Activated T-cell treated with anti-CD3 and anti-CD28 coated beads, Interleukin-2, amount 50 U/mL, for 4 hours (primary cell): ENCODE measurements at regions not wholly inside any gene's neighbourhood (a gene's known extent, or its start where the extent isn't known, plus 50 kb on each side); places are given as distances from the start of the nearest gene placed in this dataset.
"Not testable (repeated sequence)": the region's sequence is repeated elsewhere in the genome, so short reads cannot be mapped to it uniquely, and the experiment has no call there.

Experiments
- ATAC-seq, 2 donors: fragments of 200-7000 bp; cut with Tn5 transposase; one replicate each; pipeline ENCODE4 v1.10.0; 2021
- DNase-seq: peaks from one replicate; pipeline ENCODE4 v3.0.0-alpha.2; 2020
- H3K27me3 Mint-ChIP-seq: one replicate; pipeline ENCODE4 v1.8.0; 2021; ENCODE audit warnings: low read depth, mixed read lengths
- H3K36me3 Mint-ChIP-seq: one replicate; pipeline ENCODE4 v1.8.0; 2022; ENCODE audit warnings: mixed read lengths; ENCODE audit not compliant: insufficient read depth
- H3K4me1 Mint-ChIP-seq: one replicate; pipeline ENCODE4 v1.8.0; 2021; ENCODE audit warnings: low read depth, mixed read lengths
- H3K4me3 Mint-ChIP-seq: one replicate; pipeline ENCODE4 v1.8.0; 2021; ENCODE audit warnings: mild to moderate bottlenecking, moderate library complexity, mixed read lengths
- H3K9me3 Mint-ChIP-seq: one replicate; pipeline ENCODE4 v1.8.0; 2021; ENCODE audit warnings: mixed read lengths

DNA sequence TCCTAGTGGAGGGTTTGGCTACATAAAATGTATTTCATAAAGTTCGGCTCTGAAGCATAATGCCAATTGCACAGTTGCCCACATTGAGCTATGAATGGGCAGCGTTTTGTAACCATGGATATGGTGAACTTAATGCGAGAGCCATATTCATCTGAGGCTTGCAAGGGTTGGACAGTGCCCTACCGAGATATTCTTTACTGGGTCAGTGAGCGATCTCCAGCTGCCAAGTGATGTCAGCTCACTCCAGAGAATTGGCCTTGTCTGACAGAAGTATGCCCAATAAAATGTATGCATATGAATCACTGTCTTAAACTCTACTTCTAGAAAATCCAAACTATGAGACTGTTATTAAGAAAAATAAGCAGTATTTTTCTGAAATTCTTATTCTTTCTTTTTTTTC, 719.6 kb upstream of the CDH18 start:
- DNase-seq, H3K27me3 Mint-ChIP-seq, H3K4me1 Mint-ChIP-seq, H3K4me3 Mint-ChIP-seq, ATAC-seq, H3K36me3 Mint-ChIP-seq, H3K9me3 Mint-ChIP-seq: not testable (repeated sequence)

DNA sequence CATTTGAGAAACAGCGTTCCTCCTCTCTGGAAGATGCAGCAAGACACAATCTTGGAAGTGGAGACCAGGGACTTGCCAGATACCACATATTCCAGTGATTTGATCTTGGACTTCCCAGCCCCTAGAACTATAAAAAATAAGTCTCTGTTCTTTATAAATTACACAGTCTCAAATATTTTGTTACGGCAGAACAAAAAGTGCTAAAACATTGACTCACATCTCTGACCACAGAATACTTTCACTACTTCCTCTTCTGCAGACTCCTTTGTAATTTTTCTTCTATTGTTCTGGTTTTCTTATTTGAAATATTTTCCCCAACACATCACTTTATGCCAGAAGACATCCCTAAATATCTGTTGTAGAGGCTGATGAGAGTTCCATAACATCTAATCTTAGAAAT, 706.1 kb upstream of the CDH18 start:
- Mint-ChIP-seq H3K36me3 (no peaks in the 10 kb centered on the region), H3K4me1 (no peaks in the 10 kb centered on the region), H3K27me3 (no peaks in the 10 kb centered on the region), H3K9me3 (peaks cover 21% of the 10 kb centered on the region), H3K4me3 (no peak overlapping the region)
- no peak for ATAC-seq
- DNase-seq, result no peak

- Mint-ChIP-seq H3K9me3 (peaks cover 21% of the 10 kb centered on the region), H3K27me3 (no peaks in the 10 kb centered on the region), H3K4me1 (no peaks in the 10 kb centered on the region), H3K36me3 (no peaks in the 10 kb centered on the region), H3K4me3 (no peak overlapping the region)
- ATAC-seq (no peak), DNase-seq (no peak)
These were observed 704.9 kb upstream of the CDH18 start for GRCh38 chr5:20692913-20693312.

DNA sequence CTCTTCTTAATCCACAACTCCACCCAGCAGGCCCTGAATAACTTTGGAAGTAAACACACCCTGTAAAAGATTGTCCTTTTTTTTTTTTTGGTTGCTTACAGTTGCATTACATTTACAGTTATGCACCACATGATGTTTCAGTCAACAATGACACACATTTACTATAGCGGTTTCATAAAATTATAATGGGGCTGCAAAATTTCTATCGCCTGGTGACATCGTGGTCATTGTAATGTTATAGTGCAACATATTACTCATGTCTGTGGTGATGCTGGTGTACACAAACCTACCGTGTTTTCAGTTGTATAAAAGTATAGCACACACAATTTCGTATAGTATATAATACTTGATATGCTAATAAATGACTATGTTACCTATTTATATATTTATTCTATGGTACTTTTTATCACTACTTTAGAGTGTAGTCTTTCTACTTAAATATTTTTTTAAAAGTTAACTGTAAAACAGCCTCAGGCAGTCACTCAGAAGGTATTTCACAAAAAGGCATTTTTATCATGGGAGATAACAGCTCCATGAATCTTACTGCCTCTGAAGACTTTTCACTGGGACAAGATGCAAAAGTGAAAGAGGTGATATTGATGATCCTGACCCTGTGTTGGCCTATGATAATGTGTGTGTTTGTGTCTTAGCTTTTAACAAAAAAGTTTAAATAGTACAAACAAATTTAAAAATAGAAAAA, 695.4 kb upstream of the CDH18 start:
- Mint-ChIP-seq H3K4me1 (no peaks in the 10 kb centered on the region), H3K27me3 (no peaks in the 10 kb centered on the region), H3K4me3 (no peak overlapping the region), H3K9me3 (no peaks in the 10 kb centered on the region), H3K36me3 (no peaks in the 10 kb centered on the region)
- DNase-seq (no peak), ATAC-seq (no peak)

DNA sequence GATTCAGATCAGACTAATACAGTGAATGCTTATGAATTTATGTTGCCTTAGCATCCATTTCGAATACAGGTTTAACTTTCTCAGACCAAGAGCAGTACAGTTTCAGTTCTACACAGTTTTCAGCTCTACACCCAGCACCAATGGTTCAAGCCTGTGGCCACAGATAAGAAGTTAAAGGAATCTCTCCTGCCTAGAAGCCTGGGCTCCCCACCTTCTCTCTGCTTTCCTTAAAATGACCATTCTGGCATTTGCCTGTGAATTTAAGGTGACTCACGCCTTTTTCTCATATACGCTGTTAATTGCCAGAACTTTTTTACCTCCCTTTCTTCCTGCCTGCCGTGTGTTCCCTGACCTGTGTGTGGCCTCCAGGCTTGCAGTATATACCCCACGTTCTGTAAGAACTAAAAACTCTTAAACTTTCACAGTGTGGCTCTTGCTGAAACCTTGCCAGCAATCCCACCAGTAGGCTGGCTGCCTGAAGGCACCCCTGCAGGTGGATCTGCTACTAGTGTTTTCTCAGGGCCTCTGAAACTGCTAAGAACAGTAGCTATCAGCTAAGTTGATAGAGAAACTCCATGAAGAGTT, 692.8 kb upstream of the CDH18 start:
- Mint-ChIP-seq H3K4me3 (no peak overlapping the region), H3K36me3 (no peaks in the 10 kb centered on the region), H3K4me1 (no peaks in the 10 kb centered on the region), H3K9me3 (no peaks in the 10 kb centered on the region), H3K27me3 (no peaks in the 10 kb centered on the region)
- no peak for ATAC-seq
- DNase-seq, result no peak

DNA sequence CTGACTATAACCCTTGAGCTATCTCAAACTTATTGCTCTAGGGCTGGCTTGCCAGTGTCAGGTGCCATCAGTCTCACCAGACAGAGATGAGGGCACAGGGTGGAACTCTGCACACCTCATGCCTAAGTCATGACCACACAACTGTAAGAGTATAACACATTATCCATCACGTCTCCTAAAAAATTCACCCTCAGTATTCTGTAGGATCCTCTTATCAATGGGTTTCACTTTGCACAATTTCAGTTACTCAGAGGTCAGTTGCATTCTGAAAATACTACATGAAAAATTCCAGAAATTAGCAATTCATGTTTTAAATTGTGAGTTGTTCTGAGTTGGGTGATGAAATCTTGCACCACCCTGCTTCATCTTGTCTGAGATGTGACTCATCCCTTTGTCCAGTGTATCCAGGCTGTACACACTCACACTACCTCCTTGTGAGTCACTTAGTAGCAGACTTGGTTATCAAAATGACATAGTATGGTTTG, 690.9 kb upstream of the CDH18 start:
- ATAC-seq, result no peak
- peaks cover 3% of the 10 kb centered on the region for H3K9me3 Mint-ChIP-seq
- H3K4me3 Mint-ChIP-seq, result no peak overlapping the region
- no peaks in the 10 kb centered on the region for H3K4me1 Mint-ChIP-seq
- no peak for DNase-seq
- no peaks in the 10 kb centered on the region for H3K27me3 Mint-ChIP-seq
- no peaks in the 10 kb centered on the region for H3K36me3 Mint-ChIP-seq

- H3K27me3 Mint-ChIP-seq, result no peaks in the 10 kb centered on the region
These were observed 690.4 kb upstream of the CDH18 start for GRCh38 chr5:20678386-20678785.

DNA sequence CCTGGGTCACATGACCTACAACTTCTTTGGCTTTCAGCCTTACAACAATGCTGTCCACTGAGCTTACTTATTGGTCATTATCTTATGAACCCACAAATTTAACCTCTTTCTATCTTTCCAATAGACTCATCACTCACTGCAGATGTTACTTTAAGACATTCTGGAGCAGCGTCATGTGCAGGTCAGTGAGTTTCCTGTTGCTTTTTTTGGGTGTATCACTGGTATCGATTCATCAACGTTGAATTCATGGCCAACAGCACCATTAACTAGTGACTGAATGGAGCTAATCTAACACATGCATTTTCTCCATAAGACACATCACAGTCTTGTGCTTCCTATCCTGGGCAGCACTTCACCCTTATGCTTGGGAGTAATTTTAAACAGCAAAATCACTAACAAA, 672.6 kb upstream of the CDH18 start:
- no peaks in the 10 kb centered on the region for H3K27me3 Mint-ChIP-seq
- H3K4me3 Mint-ChIP-seq, result no peak overlapping the region
- no peaks in the 10 kb centered on the region for H3K36me3 Mint-ChIP-seq
- no peak for ATAC-seq
- H3K9me3 Mint-ChIP-seq, result peaks cover 12% of the 10 kb centered on the region
- no peak for DNase-seq
- no peaks in the 10 kb centered on the region for H3K4me1 Mint-ChIP-seq

More at GRCh38 chr5:20678386-20678785, 690.4 kb upstream of the CDH18 start:
- Mint-ChIP-seq H3K4me1 (no peaks in the 10 kb centered on the region), H3K4me3 (no peak overlapping the region), H3K36me3 (no peaks in the 10 kb centered on the region), H3K9me3 (peaks cover 3% of the 10 kb centered on the region)
- DNase-seq, result no peak
- no peak for ATAC-seq

DNA sequence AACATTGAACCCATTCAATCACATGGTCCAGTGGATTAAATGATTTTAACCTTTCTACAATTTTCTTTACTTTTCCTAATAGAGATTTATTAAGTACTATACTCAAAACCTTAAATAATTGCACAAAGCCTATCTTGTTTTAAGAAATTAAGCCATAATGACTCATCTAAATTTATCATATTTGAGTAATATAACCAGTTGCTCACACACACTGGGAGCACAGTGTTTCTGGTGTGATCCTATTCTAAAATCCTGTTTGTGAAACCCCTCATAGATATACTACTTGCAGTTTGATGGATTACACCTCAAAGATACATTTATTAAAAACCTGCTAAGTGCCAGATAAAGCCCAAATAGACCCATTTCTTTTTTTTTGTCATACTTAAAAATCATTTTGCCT, 668.3 kb upstream of the CDH18 start:
- H3K27me3 Mint-ChIP-seq, result no peaks in the 10 kb centered on the region
- ATAC-seq, result no peak
- H3K4me3 Mint-ChIP-seq, result no peak overlapping the region
- no peak for DNase-seq
- H3K36me3 Mint-ChIP-seq, result no peaks in the 10 kb centered on the region
- peaks cover 12% of the 10 kb centered on the region for H3K9me3 Mint-ChIP-seq
- no peaks in the 10 kb centered on the region for H3K4me1 Mint-ChIP-seq

DNA sequence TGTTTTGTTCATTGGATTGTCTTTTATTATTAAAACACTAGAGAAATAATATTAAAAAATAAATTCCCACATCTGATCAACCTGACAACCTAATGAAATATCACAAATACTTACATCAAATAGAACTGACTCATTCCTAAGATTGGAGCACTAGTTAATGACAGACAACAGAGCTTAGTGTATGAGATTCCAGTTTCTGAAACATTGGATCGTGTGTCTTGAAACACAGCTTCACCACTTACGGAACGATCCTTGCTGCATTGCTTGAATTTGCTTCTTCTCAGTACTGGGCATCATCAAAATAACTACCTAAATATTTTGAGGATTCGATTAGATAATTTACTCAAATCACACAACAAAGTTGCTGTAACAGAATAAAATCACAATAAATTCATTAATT, 667.2 kb upstream of the CDH18 start:
- DNase-seq (no peak), ATAC-seq (no peak)
- no peaks in the 10 kb centered on the region for H3K27me3 Mint-ChIP-seq
- no peaks in the 10 kb centered on the region for H3K4me1 Mint-ChIP-seq
- H3K36me3 Mint-ChIP-seq, result no peaks in the 10 kb centered on the region
- H3K4me3 Mint-ChIP-seq, result no peak overlapping the region
- H3K9me3 Mint-ChIP-seq, result peaks cover 11% of the 10 kb centered on the region

GRCh38 chr5:20654746-20655145, 666.7 kb upstream of the CDH18 start:
- H3K9me3 Mint-ChIP-seq, result peaks cover 16% of the 10 kb centered on the region
- H3K36me3 Mint-ChIP-seq, result no peaks in the 10 kb centered on the region
- no peak overlapping the region for H3K4me3 Mint-ChIP-seq

GRCh38 chr5:20654033-20654432, 666.0 kb upstream of the CDH18 start:
- Mint-ChIP-seq H3K4me1 (no peaks in the 10 kb centered on the region), H3K9me3 (peaks cover 21% of the 10 kb centered on the region), H3K36me3 (no peaks in the 10 kb centered on the region), H3K4me3 (no peak overlapping the region), H3K27me3 (no peaks in the 10 kb centered on the region)
- DNase-seq (no peak), ATAC-seq (no peak)

More at GRCh38 chr5:20654746-20655145, 666.7 kb upstream of the CDH18 start:
- no peaks in the 10 kb centered on the region for H3K4me1 Mint-ChIP-seq
- no peak for DNase-seq
- ATAC-seq, result no peak
- no peaks in the 10 kb centered on the region for H3K27me3 Mint-ChIP-seq

DNA sequence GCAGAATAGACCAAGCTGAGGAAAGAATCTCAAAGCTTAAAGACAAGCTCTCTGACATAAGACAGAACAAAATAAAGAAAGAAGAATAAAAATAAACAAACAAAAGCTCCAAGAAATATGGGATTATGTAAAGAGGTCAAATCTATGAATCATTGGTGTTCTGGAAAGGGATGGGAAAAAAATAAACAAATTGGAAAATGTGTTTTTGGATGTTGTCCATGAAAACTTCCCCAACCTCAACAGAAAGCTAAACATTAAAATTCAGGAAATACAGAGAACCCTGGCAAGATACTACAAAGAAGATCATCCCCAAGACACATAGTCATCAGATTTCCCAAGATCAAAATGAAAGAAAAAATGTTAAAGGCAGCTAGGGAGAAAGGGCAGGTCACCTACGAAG, 662.0 kb upstream of the CDH18 start:
- no peaks in the 10 kb centered on the region for H3K4me1 Mint-ChIP-seq
- H3K27me3 Mint-ChIP-seq, result no peaks in the 10 kb centered on the region
- no peaks in the 10 kb centered on the region for H3K36me3 Mint-ChIP-seq
- no peak for ATAC-seq
- peaks cover 21% of the 10 kb centered on the region for H3K9me3 Mint-ChIP-seq
- no peak overlapping the region for H3K4me3 Mint-ChIP-seq
- DNase-seq, result no peak

- no peak for DNase-seq
- ATAC-seq, result no peak
- H3K27me3 Mint-ChIP-seq, result no peaks in the 10 kb centered on the region
- H3K9me3 Mint-ChIP-seq, result peaks cover 21% of the 10 kb centered on the region
- H3K4me1 Mint-ChIP-seq, result no peaks in the 10 kb centered on the region
- no peak overlapping the region for H3K4me3 Mint-ChIP-seq
- H3K36me3 Mint-ChIP-seq, result no peaks in the 10 kb centered on the region
These were observed 661.0 kb upstream of the CDH18 start for GRCh38 chr5:20648981-20649380.

GRCh38 chr5:20636686-20637085, 648.7 kb upstream of the CDH18 start:
- H3K36me3 Mint-ChIP-seq, result no peaks in the 10 kb centered on the region
- H3K4me3 Mint-ChIP-seq, result no peak overlapping the region
- H3K9me3 Mint-ChIP-seq, result no peaks in the 10 kb centered on the region
- DNase-seq (no peak), ATAC-seq (no peak)
- no peaks in the 10 kb centered on the region for H3K4me1 Mint-ChIP-seq
- no peaks in the 10 kb centered on the region for H3K27me3 Mint-ChIP-seq
